ENCODE measurements at regions not wholly inside any gene's neighbourhood (a gene's known extent, or its start where the extent isn't known, plus 50 kb on each side); places are given as distances from the start of the nearest gene placed in this dataset.

DNA sequence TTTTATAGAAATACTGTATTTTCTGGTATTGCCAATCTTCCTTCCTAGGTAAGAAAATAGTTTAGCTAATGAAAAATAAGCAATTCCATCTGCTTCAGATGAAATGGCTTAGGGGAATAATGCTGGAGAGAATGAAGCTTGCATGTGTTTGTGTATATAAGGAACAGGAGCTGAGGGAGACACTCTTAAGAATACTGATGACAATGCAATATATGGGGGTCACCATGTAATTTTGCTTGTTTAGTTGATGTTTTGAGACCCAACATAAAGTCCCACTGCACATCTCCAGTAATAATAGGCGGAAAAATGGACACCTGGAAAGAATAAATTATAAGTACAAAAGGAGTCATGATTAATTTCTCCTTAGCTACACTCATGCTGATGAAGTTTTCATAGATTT lies 110.8 kb upstream of the BRINP3 start:
- Histone ChIP-seq H3K4me3 (no peak overlapping the region), H3K4me1 (no peaks in the 10 kb centered on the region), H3K9me3 (peaks cover 0 to 21% (median 4%) of the 10 kb centered on the region in 8 donors), H3K27ac (no peak overlapping the region), H3K27me3 (replicated peaks in 1 of 7) (no peaks in the 10 kb centered on the region), H3K36me3 (no peaks in the 10 kb centered on the region)
- 64 to 80% (median 69%) methylated on average over 1 of the region's 1 CpG for WGBS, 5 donors
- no peak for TF ChIP-seq POLR2AphosphoS5 (IDR thresholded peaks at IDR 0.05)
- TF ChIP-seq, protein P1, sequence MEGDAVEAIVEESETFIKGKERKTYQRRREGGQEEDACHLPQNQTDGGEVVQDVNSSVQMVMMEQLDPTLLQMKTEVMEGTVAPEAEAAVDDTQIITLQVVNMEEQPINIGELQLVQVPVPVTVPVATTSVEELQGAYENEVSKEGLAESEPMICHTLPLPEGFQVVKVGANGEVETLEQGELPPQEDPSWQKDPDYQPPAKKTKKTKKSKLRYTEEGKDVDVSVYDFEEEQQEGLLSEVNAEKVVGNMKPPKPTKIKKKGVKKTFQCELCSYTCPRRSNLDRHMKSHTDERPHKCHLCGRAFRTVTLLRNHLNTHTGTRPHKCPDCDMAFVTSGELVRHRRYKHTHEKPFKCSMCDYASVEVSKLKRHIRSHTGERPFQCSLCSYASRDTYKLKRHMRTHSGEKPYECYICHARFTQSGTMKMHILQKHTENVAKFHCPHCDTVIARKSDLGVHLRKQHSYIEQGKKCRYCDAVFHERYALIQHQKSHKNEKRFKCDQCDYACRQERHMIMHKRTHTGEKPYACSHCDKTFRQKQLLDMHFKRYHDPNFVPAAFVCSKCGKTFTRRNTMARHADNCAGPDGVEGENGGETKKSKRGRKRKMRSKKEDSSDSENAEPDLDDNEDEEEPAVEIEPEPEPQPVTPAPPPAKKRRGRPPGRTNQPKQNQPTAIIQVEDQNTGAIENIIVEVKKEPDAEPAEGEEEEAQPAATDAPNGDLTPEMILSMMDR (IDR thresholded peaks at IDR 0.05 in 8 of 11, conservative IDR thresholded peaks at IDR 0.05 in 3 of 11), result no peak
- TF ChIP-seq POLR2A (IDR thresholded peaks at IDR 0.05), result no peak
- DNase-seq, result no peak
- intact Hi-C loops (cut with DNase I; ENCODE audit: low total_unique reads), result no loop called here

DNA sequence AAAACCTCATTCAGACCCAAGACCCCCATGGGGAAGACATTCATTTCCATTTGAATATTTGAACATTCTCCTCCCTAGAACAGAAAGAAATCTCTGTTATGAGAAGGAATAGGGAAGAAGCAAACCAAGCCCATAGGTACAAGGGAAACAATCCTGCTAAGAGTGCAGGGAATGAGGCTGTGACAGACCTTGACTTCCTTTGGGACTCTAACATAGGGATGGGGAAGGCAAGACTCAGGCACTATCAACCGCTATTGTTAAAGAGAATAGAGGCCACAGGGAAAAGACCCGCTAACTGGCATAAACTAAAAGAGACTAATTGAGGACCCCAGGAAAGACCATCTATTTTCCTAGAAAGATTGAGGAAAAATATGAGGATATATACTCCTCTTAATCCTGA lies 117.8 kb upstream of the BRINP3 start:
- Histone ChIP-seq H3K36me3 (no peaks in the 10 kb centered on the region), H3K4me3 (no peak overlapping the region), H3K4me1 (no peaks in the 10 kb centered on the region), H3K27ac (no peak overlapping the region), H3K27me3 (replicated peaks in 1 of 7) (no peaks in the 10 kb centered on the region), H3K9me3 (peaks cover 0 to 21% (median 4%) of the 10 kb centered on the region in 8 donors)
- 80 to 96% (median 91%) methylated on average over 2 of the region's 2 CpGs for WGBS, 5 donors
- intact Hi-C loops (cut with DNase I; ENCODE audit: low total_unique reads), result no loop called here
- no peak for DNase-seq
- no peak for TF ChIP-seq POLR2AphosphoS5 (IDR thresholded peaks at IDR 0.05)
- TF ChIP-seq, protein P1 (IDR thresholded peaks at IDR 0.05 in 8 of 11, conservative IDR thresholded peaks at IDR 0.05 in 3 of 11), result no peak
- no peak for TF ChIP-seq POLR2A (IDR thresholded peaks at IDR 0.05)

DNA sequence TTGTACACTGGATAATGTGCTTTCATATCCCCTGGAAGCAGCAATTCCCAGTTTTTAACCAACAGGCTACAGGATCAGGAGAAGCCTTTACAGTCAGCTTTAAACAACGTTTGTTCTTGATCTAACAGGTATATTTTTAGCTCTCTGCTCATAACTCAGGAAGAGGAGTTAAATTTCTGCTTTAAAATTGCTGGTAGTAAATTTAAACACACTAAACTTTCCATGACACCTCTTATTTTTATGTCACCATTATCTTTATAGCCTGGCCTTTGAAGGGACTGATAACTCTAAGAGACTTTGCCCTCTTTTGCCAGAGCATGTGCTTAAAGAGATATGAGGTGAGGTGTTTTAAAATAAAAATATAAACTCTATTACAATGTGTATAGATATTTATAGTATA lies 119.6 kb upstream of the BRINP3 start:
- WGBS, 5 donors, result 3 to 11% (median 5%) methylated on average over 1 of the region's 1 CpG
- Histone ChIP-seq H3K4me3 (no peak overlapping the region), H3K9me3 (peaks cover 0 to 2% (median 0%) of the 10 kb centered on the region in 8 donors), H3K36me3 (no peaks in the 10 kb centered on the region), H3K27me3 (replicated peaks in 1 of 7) (no peaks in the 10 kb centered on the region), H3K4me1 (no peaks in the 10 kb centered on the region), H3K27ac (no peak overlapping the region)
- intact Hi-C loops (cut with DNase I; ENCODE audit: low total_unique reads), result no loop called here
- TF ChIP-seq, protein P1 (IDR thresholded peaks at IDR 0.05 in 8 of 11, conservative IDR thresholded peaks at IDR 0.05 in 3 of 11), result no peak
- no peak for TF ChIP-seq POLR2AphosphoS5 (IDR thresholded peaks at IDR 0.05)
- no peak for TF ChIP-seq POLR2A (IDR thresholded peaks at IDR 0.05)
- no peak for DNase-seq

DNA sequence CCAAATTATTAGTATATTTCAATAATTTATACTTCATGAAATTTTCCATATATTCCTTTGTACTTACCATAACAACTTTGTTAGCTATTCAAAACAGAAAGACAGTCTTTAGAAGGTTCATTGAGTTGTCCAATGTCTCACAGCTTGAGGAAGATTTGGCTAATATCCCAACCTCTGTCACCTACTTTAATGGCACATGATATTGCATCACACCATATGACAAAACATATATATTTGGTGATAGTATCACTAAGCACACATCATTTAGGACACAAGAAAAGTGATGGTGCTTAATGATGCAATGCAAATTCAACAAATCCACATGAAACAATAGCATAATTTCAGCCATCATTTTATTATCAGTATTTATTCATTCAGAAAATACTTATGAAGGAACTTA lies 122.0 kb upstream of the BRINP3 start:
- Histone ChIP-seq H3K27ac (no peak overlapping the region), H3K36me3 (no peaks in the 10 kb centered on the region), H3K27me3 (replicated peaks in 1 of 7) (no peaks in the 10 kb centered on the region), H3K4me1 (no peaks in the 10 kb centered on the region), H3K4me3 (no peak overlapping the region), H3K9me3 (no peaks in the 10 kb centered on the region)
- intact Hi-C loops (cut with DNase I; ENCODE audit: low total_unique reads), result no loop called here
- TF ChIP-seq POLR2A (IDR thresholded peaks at IDR 0.05) (no peak), POLR2AphosphoS5 (IDR thresholded peaks at IDR 0.05) (no peak)
- no peak for DNase-seq

DNA sequence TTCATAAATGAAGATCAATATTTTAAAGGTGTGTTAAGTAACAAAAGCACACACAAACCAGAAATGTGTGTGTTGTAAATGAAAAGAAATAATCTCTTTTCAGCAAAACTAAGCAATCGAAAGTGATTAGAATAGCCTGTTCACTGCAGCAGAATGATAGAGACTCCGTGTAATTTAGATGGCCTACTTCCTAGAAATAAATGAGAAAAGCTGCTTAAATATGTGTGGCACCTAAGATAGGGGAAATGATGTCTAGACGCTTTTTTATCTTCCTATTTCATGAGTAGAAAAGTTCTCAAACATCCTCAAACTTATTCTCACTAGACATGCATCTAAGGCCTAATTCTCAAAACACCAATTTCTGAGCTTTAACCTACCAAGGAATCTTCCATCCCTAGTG lies 124.7 kb upstream of the BRINP3 start:
- Histone ChIP-seq H3K36me3 (no peaks in the 10 kb centered on the region), H3K4me3 (no peak overlapping the region), H3K27ac (no peak overlapping the region), H3K27me3 (replicated peaks in 1 of 7) (no peaks in the 10 kb centered on the region), H3K4me1 (no peaks in the 10 kb centered on the region), H3K9me3 (no peaks in the 10 kb centered on the region)
- intact Hi-C loops (cut with DNase I; ENCODE audit: low total_unique reads), result no loop called here
- 50 to 76% (median 64%) methylated on average over 3 of the region's 3 CpGs for WGBS, 5 donors
- TF ChIP-seq, protein P1 (IDR thresholded peaks at IDR 0.05 in 8 of 11, conservative IDR thresholded peaks at IDR 0.05 in 3 of 11), result no peak
- no peak for TF ChIP-seq POLR2AphosphoS5 (IDR thresholded peaks at IDR 0.05)
- TF ChIP-seq POLR2A (IDR thresholded peaks at IDR 0.05), result no peak
- DNase-seq, result no peak
